Skeletal muscle satellite cell (primary cell): ENCODE measurements at regions not wholly inside any gene's neighbourhood (a gene's known extent, or its start where the extent isn't known, plus 50 kb on each side); places are given as distances from the start of the nearest gene placed in this dataset.

ENCODE experiments used
- H3K27me3 ChIP-seq: 2 replicates; pipeline ENCODE4 v1.7.0; 2013; ENCODE audit warnings: low read length; ENCODE audit not compliant: control insufficient read depth, insufficient read depth
- H3K36me3 ChIP-seq: 2 replicates; pipeline ENCODE4 v1.7.0; 2013; ENCODE audit warnings: mild to moderate bottlenecking, control low read depth, low read length; ENCODE audit not compliant: insufficient read depth
- H3K4me1 ChIP-seq: 2 replicates; pipeline ENCODE4 v1.7.0; 2013; ENCODE audit warnings: low read length; ENCODE audit not compliant: control insufficient read depth, insufficient read depth
- H3K4me2 ChIP-seq: 2 replicates; pipeline ENCODE4 v1.7.0; 2013; ENCODE audit warnings: mild to moderate bottlenecking, low read length
- H3K4me3 ChIP-seq: 2 replicates; pipeline ENCODE4 v1.7.0; 2013; ENCODE audit warnings: low read length
- H3K9ac ChIP-seq: 2 replicates; pipeline ENCODE4 v1.7.0; 2013; ENCODE audit warnings: mild to moderate bottlenecking, low read depth, low read length, moderate library complexity
- H3K9me3 ChIP-seq: replicated peaks from 2 replicates; pipeline ENCODE4 v1.7.0; 2013; ENCODE audit warnings: mild to moderate bottlenecking, control low read depth, low read length

GRCh38 chr14:100463937-100464336, 123.3 kb downstream of the BEGAIN start:
- Histone ChIP-seq H3K4me2 (no peak overlapping the region), H3K4me1 (no peaks in the 10 kb centered on the region), H3K36me3 (no peaks in the 10 kb centered on the region), H3K27me3 (peaks cover 4% of the 10 kb centered on the region), H3K9ac (no peak overlapping the region), H3K4me3 (no peak overlapping the region), H3K9me3 (no peaks in the 10 kb centered on the region)

DNA sequence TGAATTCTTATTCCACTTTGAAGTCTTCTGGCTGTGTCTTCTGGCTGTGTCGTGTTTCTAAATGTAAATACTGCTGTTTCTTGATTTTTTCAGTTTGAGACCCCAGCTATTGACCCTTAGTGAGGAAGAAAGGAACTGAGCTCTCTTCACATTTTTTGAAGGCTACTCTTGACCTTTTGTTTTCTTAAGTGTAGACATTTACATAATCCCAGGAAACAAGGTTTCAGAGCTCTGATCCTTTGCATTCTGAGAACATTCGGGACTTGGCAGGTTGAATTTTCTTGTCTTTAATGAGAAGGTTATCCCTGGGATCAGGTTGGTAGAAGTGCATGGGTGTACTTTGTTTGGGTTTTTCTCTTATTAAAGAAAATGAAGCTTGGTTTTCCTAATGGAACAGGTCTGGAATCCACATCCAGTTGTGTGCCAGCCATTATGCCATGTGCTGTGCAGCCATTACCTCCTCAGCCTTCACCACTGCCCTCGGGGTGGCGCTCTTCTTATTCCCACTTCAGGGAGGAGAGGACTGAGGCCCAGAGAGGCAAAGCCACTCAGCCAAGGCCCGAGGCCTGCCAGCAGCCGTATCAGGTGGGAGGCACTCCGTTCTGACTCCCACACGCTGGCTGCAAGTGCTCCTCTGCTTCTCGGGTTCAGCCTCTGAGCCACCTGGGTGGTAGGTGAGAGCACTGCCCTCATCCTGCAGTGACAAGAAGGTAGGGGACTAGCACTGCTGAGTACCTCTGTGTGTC, 120.9 kb downstream of the BEGAIN start:
- Histone ChIP-seq H3K9ac (no peak overlapping the region), H3K4me2 (no peak overlapping the region), H3K4me3 (no peak overlapping the region), H3K4me1 (no peaks in the 10 kb centered on the region), H3K36me3 (no peaks in the 10 kb centered on the region), H3K9me3 (no peaks in the 10 kb centered on the region), H3K27me3 (peaks cover 4% of the 10 kb centered on the region)

DNA sequence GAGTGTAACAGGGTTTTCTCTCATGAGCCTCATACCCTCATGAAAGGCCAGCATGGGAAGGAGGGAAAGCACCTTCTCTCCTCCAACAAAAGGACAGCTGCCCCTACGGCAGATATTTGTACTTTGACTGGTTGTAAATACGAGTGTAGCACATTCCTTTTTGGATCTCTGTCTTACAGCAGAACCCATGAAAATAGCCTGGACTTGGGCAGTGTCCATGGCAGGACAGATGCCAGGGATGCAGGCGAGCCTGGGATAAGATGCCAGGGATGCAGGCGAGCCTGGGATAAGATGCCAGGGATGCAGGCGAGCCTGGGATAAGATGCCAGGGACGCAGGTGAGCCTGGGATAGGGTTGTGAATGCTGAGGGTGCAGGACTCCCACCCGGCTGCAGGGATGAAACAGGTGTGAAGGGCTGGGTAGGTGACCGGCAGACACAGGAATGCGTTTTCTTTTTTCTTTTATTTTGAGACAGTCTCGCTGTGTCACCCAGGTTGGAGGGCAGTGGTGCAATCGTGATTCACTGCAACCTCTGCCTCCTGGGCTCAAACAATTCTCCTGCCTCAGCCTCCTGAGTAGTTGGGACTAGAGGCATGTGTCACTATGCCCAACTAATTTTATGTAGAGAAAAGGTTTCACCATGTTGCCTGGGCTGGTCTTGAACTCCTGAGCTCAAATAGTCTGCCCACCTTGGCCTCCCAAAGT, 120.0 kb downstream of the BEGAIN start:
- Histone ChIP-seq H3K4me2 (no peak overlapping the region), H3K9me3 (no peaks in the 10 kb centered on the region), H3K27me3 (peaks cover 4% of the 10 kb centered on the region), H3K9ac (no peak overlapping the region), H3K36me3 (no peaks in the 10 kb centered on the region), H3K4me1 (no peaks in the 10 kb centered on the region), H3K4me3 (no peak overlapping the region)

DNA sequence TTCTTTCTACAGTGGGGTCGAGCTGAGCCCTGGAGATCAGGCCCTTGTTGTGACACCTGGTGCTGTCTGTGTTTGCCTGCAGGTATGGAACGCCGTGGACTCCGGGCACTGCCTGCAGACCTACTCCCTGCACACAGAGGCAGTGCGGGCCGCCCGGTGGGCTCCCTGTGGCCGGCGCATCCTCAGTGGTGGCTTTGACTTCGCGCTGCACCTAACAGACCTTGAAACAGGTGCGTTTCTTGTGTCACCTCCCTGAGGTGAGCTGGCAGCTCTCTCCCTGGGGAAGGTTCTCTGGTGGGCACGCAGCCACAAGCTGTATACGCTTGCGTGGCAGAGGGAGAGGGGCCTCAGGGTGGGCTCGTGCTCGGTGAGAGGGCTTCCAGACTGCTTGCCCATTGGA, 119.3 kb downstream of the BEGAIN start:
- no peak overlapping the region for H3K4me2 ChIP-seq
- H3K9ac ChIP-seq = no peak overlapping the region
- no peaks in the 10 kb centered on the region for H3K9me3 ChIP-seq
- no peaks in the 10 kb centered on the region for H3K36me3 ChIP-seq
- H3K27me3 ChIP-seq = peaks cover 4% of the 10 kb centered on the region
- no peaks in the 10 kb centered on the region for H3K4me1 ChIP-seq
- no peak overlapping the region for H3K4me3 ChIP-seq

- H3K9me3 ChIP-seq = no peaks in the 10 kb centered on the region
- no peak overlapping the region for H3K4me3 ChIP-seq
- H3K9ac ChIP-seq = no peak overlapping the region
- peaks cover 2% of the 10 kb centered on the region for H3K27me3 ChIP-seq
- H3K36me3 ChIP-seq = no peaks in the 10 kb centered on the region
- H3K4me1 ChIP-seq = no peaks in the 10 kb centered on the region
- H3K4me2 ChIP-seq = no peak overlapping the region
Measured at GRCh38 chr14:100468557-100468956, 118.7 kb downstream of the BEGAIN start.

DNA sequence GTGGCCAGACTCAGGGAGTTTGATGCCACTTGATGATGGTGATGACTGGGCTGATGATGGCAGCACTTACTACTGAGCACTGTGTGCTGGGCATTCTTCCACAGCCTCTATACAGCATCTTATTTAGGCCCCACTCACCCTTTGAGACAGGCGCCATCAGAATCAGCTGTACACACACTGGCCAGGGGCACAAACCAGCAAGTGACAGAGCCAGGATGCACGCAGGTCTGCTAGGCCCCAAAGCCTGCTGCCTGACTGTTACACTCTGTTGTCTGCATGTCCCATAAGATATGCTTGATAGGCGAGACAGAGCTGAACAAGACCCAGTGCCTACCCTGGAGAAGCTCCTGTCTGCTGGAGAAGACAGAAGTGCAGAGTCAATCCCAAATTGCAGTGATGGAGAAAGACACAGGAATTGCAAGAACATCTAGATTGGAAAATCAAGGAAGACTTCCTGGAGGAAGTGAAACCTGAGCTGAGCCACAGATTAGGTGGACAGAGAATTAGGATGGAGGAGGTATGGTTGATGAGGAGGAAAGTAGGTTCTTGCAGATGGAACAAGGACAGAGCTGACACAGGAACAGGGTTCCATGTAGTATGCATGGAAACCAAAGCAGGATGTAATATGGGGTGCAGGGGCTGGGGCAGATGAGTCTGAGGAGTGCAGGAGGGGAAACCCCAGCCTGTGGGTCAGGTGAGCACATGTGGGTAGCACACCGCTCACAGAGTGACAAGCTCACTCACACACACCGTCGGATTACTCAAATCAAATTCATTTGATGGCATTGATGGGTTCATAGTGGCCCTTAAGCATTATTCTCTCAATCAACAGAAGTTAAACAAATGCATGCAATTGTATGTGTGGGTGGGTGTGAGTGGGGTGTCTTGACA, 117.3 kb downstream of the BEGAIN start:
- Histone ChIP-seq H3K9me3 (no peaks in the 10 kb centered on the region), H3K36me3 (no peaks in the 10 kb centered on the region), H3K4me2 (no peak overlapping the region), H3K9ac (no peak overlapping the region), H3K27me3 (no peaks in the 10 kb centered on the region), H3K4me3 (no peak overlapping the region), H3K4me1 (no peaks in the 10 kb centered on the region)

- no peaks in the 10 kb centered on the region for H3K9me3 ChIP-seq
- no peaks in the 10 kb centered on the region for H3K4me1 ChIP-seq
- no peaks in the 10 kb centered on the region for H3K36me3 ChIP-seq
- no peaks in the 10 kb centered on the region for H3K27me3 ChIP-seq
- H3K4me2 ChIP-seq = no peak overlapping the region
- no peak overlapping the region for H3K4me3 ChIP-seq
- H3K9ac ChIP-seq = no peak overlapping the region
Measured at GRCh38 chr14:100470523-100470897, 116.7 kb downstream of the BEGAIN start.

DNA sequence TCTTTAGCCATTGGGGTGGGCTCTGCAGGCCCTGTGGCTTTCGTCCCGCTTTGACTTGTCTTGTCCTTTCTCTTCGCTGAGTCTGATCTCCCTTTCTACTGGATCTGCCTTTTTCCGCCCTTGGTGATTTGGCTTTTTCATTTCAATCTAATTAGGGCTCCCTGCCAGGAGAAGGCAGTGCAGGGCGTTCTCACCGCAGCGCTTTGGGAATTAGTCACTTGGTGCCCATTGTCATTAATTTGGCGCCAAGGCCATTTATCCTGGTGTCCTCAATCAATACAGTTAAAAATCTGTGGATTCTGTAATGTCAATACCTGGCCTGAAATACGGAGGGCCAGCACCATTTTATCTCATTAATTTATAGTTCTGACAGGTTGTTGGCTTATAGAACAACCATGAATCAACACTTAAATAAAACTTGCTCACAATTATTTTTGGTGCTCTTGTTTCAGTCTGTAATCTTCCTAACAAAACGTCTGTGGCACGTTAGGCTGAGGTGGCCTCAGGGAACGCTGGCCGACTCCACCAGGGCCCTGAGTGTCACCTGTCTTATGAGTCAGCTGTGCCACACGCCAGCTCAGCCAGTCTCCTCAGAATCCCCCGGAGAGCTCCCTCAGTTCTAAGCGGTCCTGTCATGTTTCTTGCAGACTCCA, 115.7 kb downstream of the BEGAIN start:
- no peaks in the 10 kb centered on the region for H3K36me3 ChIP-seq
- no peak overlapping the region for H3K4me2 ChIP-seq
- H3K9ac ChIP-seq = no peak overlapping the region
- no peaks in the 10 kb centered on the region for H3K27me3 ChIP-seq
- H3K4me1 ChIP-seq = peaks cover 7% of the 10 kb centered on the region
- H3K9me3 ChIP-seq = no peaks in the 10 kb centered on the region
- H3K4me3 ChIP-seq = no peak overlapping the region

DNA sequence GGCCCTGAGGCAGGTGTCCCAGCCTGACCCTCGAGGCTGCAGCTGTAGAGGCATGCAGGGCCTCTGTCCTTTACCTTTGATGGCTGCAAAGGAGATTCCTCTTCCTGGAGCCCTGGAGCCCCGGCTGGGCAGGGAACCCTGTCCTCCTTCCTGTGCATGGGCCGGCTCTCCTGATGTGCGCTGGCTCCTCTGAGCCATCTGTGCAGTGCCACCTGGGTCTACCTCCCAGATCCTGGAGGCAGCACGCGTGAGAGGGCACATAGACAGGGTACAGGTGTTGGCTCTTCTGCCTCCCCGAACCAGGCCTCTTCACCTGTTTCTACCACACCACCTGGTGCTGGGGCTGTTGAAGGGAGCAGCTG, 115.1 kb downstream of the BEGAIN start:
- no peaks in the 10 kb centered on the region for H3K36me3 ChIP-seq

GRCh38 chr14:100472491-100472890, 114.7 kb downstream of the BEGAIN start:
- H3K4me1 ChIP-seq = peaks cover 8% of the 10 kb centered on the region
- no peak overlapping the region for H3K4me2 ChIP-seq
- no peak overlapping the region for H3K9ac ChIP-seq
- H3K4me3 ChIP-seq = no peak overlapping the region
- no peaks in the 10 kb centered on the region for H3K27me3 ChIP-seq
- H3K36me3 ChIP-seq = no peaks in the 10 kb centered on the region
- no peaks in the 10 kb centered on the region for H3K9me3 ChIP-seq

More for the DNA sequence above, 115.1 kb downstream of the BEGAIN start:
- Histone ChIP-seq H3K4me2 (no peak overlapping the region), H3K27me3 (no peaks in the 10 kb centered on the region), H3K9ac (no peak overlapping the region), H3K9me3 (no peaks in the 10 kb centered on the region), H3K4me1 (peaks cover 8% of the 10 kb centered on the region), H3K4me3 (no peak overlapping the region)

- Histone ChIP-seq H3K9me3 (no peaks in the 10 kb centered on the region), H3K4me2 (no peak overlapping the region)
Measured at GRCh38 chr14:100473249-100473648, 114.0 kb downstream of the BEGAIN start.

More at GRCh38 chr14:100473249-100473648, 114.0 kb downstream of the BEGAIN start:
- Histone ChIP-seq H3K9ac (no peak overlapping the region), H3K4me3 (no peak overlapping the region), H3K4me1 (peaks cover 8% of the 10 kb centered on the region), H3K27me3 (no peaks in the 10 kb centered on the region), H3K36me3 (no peaks in the 10 kb centered on the region)
